IMR-90 (cell line): ENCODE measurements at regions not wholly inside any gene's neighbourhood (a gene's known extent, or its start where the extent isn't known, plus 50 kb on each side); places are given as distances from the start of the nearest gene placed in this dataset.
A peak's percentile ranks its signal among the peaks of the same experiment; 100 is the strongest.

ENCODE experiments used
- ATAC-seq: fragments of 200-7000 bp; cut with Tn5 transposase; 2 replicates; pipeline ENCODE4 v1.9.1; 2020; ENCODE audit warnings: low read depth, mild to moderate bottlenecking, moderate library complexity
- BruUV-seq: library from RNA; stranded (reverse); fragments of 400-500 nt; replicated peaks from 2 replicates; lab custom pipeline; 2021; lab: Mats Ljungman, UMichigan
- CTCF ChIA-PET: fragments of 300-600 bp; formaldehyde crosslinking; extraction: SDS; loops from one replicate; lab custom pipeline; 2021; ENCODE audit warnings: antibody characterized with exemption; lab: Yijun Ruan, JAX
- POLR2A ChIA-PET: fragments of 300-600 bp; sonication (Branson Sonifier 250); formaldehyde crosslinking; loops from one replicate; lab custom pipeline; 2022; ENCODE audit warnings: antibody characterized with exemption; ENCODE audit not compliant: unreplicated experiment; lab: Charles Lee
- DNase-seq: peaks from one replicate; pipeline ENCODE4 v3.0.0; 2013
- H2AFZ ChIP-seq: replicated peaks from 2 replicates; pipeline ENCODE3; 2013; ENCODE audit warnings: low read length, mild to moderate bottlenecking; ENCODE audit not compliant: poor library complexity
- H2AK5ac ChIP-seq: 2 replicates; pipeline ENCODE4 v1.6.1; 2013; ENCODE audit warnings: low read depth, low read length, inconsistent platforms
- H2AK9ac ChIP-seq: replicated peaks from 2 replicates; pipeline ENCODE3; 2013; ENCODE audit warnings: mild to moderate bottlenecking, low read depth, low read length, moderate library complexity; ENCODE audit not compliant: poor library complexity
- H2BK120ac ChIP-seq: 2 replicates; pipeline ENCODE4 v1.6.1; 2013; ENCODE audit warnings: low read depth, low read length, inconsistent platforms
- H2BK15ac ChIP-seq: 3 replicates; pipeline ENCODE4 v1.6.1; 2013; ENCODE audit warnings: low read depth, low read length, inconsistent platforms
- H2BK20ac ChIP-seq: 2 replicates; pipeline ENCODE4 v1.6.1; 2013; ENCODE audit warnings: low read depth, mild to moderate bottlenecking, inconsistent platforms, low read length, moderate library complexity
- H2BK5ac ChIP-seq: 2 replicates; pipeline ENCODE4 v1.6.1; 2013; ENCODE audit warnings: mild to moderate bottlenecking, low read depth, low read length, inconsistent platforms; ENCODE audit not compliant: poor library complexity, severe bottlenecking
- H3K14ac ChIP-seq: replicated peaks from 2 replicates; pipeline ENCODE4 v1.6.1; 2013; ENCODE audit warnings: low read depth, low read length, inconsistent platforms
- H3K18ac ChIP-seq: 2 replicates; pipeline ENCODE4 v1.6.1; 2013; ENCODE audit warnings: low read depth, low read length, control low read depth
- H3K23ac ChIP-seq: 2 replicates; pipeline ENCODE4 v1.6.1; 2013; ENCODE audit warnings: low read depth, low read length, inconsistent platforms
- H3K27ac ChIP-seq: 2 replicates; pipeline ENCODE4 v1.5.1; 2013; ENCODE audit warnings: mild to moderate bottlenecking, control low read depth, low read length; ENCODE audit not compliant: insufficient read depth
- H3K27me3 ChIP-seq: 2 replicates; pipeline ENCODE4 v1.6.1; 2013; ENCODE audit warnings: low read length; ENCODE audit not compliant: control insufficient read depth, insufficient read depth
- H3K36me3 ChIP-seq: 2 replicates; pipeline ENCODE4 v1.6.1; 2013; ENCODE audit warnings: low read length, mixed read lengths; ENCODE audit not compliant: control insufficient read depth, insufficient read depth
- H3K4ac ChIP-seq: 2 replicates; pipeline ENCODE4 v1.6.1; 2013; ENCODE audit warnings: low read depth, low read length, inconsistent platforms
- H3K4me1 ChIP-seq: 2 replicates; pipeline ENCODE4 v1.6.1; 2013; ENCODE audit warnings: low read length, mixed read lengths; ENCODE audit not compliant: control insufficient read depth, insufficient read depth
- H3K4me2 ChIP-seq: 2 replicates; pipeline ENCODE4 v1.6.1; 2013; ENCODE audit warnings: low read depth, mild to moderate bottlenecking, control low read depth, low read length, moderate library complexity
- H3K4me3 ChIP-seq: 2 replicates; pipeline ENCODE4 v1.5.1; 2013; ENCODE audit warnings: low read depth, mild to moderate bottlenecking, control low read depth, low read length, moderate library complexity; ENCODE audit not compliant: insufficient read depth
- H3K56ac ChIP-seq: 2 replicates; pipeline ENCODE4 v1.6.1; 2013; ENCODE audit warnings: low read length, inconsistent platforms; ENCODE audit not compliant: insufficient read depth; ENCODE audit errors: extremely low read depth
- H3K79me1 ChIP-seq, 2 experiments: 2 replicates each; pipeline ENCODE4 v1.6.1; 2013; ENCODE audit warnings: low read length in 2 of 2, inconsistent platforms in 1 of 2, low read depth in 1 of 2
- H3K9ac ChIP-seq: 2 replicates; pipeline ENCODE4 v1.6.1; 2013; ENCODE audit warnings: low read depth, low read length, control low read depth
- H3K9me1 ChIP-seq: 2 replicates; pipeline ENCODE4 v1.6.1; 2013; ENCODE audit warnings: low read length, inconsistent platforms; ENCODE audit not compliant: insufficient read depth
- H3K9me3 ChIP-seq: 2 replicates; pipeline ENCODE4 v1.6.1; 2013; ENCODE audit warnings: low read length; ENCODE audit not compliant: control insufficient read depth, insufficient read depth
- H4K20me1 ChIP-seq: 2 replicates; pipeline ENCODE4 v1.6.1; 2013; ENCODE audit warnings: low read length, inconsistent platforms; ENCODE audit not compliant: insufficient read depth
- H4K5ac ChIP-seq: 2 replicates; pipeline ENCODE4 v1.6.1; 2013; ENCODE audit warnings: mild to moderate bottlenecking, low read depth, low read length, control low read depth
- H4K8ac ChIP-seq, 2 experiments: 2 replicates each; pipeline ENCODE4 v1.6.1; 2013; ENCODE audit warnings: low read depth in 2 of 2, low read length in 2 of 2, control low read depth in 1 of 2, inconsistent platforms in 1 of 2
- H4K91ac ChIP-seq: 2 replicates; pipeline ENCODE4 v1.6.1; 2013; ENCODE audit warnings: low read depth, low read length, inconsistent platforms; ENCODE audit not compliant: insufficient read depth
- BHLHE40 ChIP-seq: fragments of 150-350 bp; IDR thresholded peaks from 2 replicates; pipeline ENCODE4 v1.6.1; 2016; ENCODE audit warnings: mild to moderate bottlenecking, low read depth, low read length
- CEBPB ChIP-seq: IDR thresholded peaks from 2 replicates; pipeline ENCODE4 v1.6.1; 2012; ENCODE audit warnings: low read depth, low read length, improper control_type of control experiment
- CHD1 ChIP-seq: IDR thresholded peaks from 2 replicates; pipeline ENCODE4 v1.6.1; 2012; ENCODE audit warnings: low read depth, low read length, improper control_type of control experiment
- FOS ChIP-seq: fragments of 150-350 bp; IDR thresholded peaks from 2 replicates; pipeline ENCODE4 v1.6.1; 2016; ENCODE audit warnings: low read depth, low read length
- MAFK ChIP-seq: IDR thresholded peaks from 2 replicates; pipeline ENCODE4 v1.6.1; 2012; ENCODE audit warnings: low read depth, low read length, improper control_type of control experiment
- MAZ ChIP-seq: IDR thresholded peaks from 2 replicates; pipeline ENCODE4 v1.6.1; 2012; ENCODE audit warnings: low read depth, mild to moderate bottlenecking, low read length, improper control_type of control experiment, moderate library complexity, borderline replicate concordance
- MXI1 ChIP-seq: IDR thresholded peaks from 2 replicates; pipeline ENCODE4 v1.6.1; 2012; ENCODE audit warnings: low read depth, mild to moderate bottlenecking, low read length, moderate library complexity, borderline replicate concordance
- NFE2L2 ChIP-seq: fragments of 150-350 bp; IDR thresholded peaks from 2 replicates; pipeline ENCODE4 v1.6.1; 2016; ENCODE audit warnings: low read depth, mild to moderate bottlenecking, low read length
- POLR2A ChIP-seq: IDR thresholded peaks from 2 replicates; pipeline ENCODE4 v1.6.1; 2012; ENCODE audit warnings: mild to moderate bottlenecking, low read depth, low read length
- RAD21 ChIP-seq: IDR thresholded peaks from 2 replicates; pipeline ENCODE4 v1.6.1; 2012; ENCODE audit warnings: low read length, improper control_type of control experiment
- RFX5 ChIP-seq: IDR thresholded peaks from 2 replicates; pipeline ENCODE4 v1.8.0; 2012; ENCODE audit warnings: low read depth, mild to moderate bottlenecking, low read length, moderate library complexity
- SMC3 ChIP-seq: fragments of 150-350 bp; IDR thresholded peaks from 2 replicates; pipeline ENCODE4 v1.6.1; 2016; ENCODE audit warnings: low read depth, mild to moderate bottlenecking, antibody characterized with exemption, low read length, moderate library complexity
- WGBS, 2 experiments: methylation state at CpG; one replicate each; pipeline versions ENCODE4 v1.1.5 to v1.1.7; 2013; ENCODE audit warnings: missing lambda C conversion rate in 2 of 2; ENCODE audit not compliant: insufficient read length in 1 of 2; ENCODE audit errors: extremely low coverage in 2 of 2; 5-methylcytosine and 5-hydroxymethylcytosine counted together
- dilution Hi-C: fragments of 300-500 bp; cut with HindIII; formaldehyde crosslinking; loops from one replicate; pipeline ENCODE4 v1.14.3; 2018; ENCODE audit warnings: low sequenced_read_pairs; ENCODE audit not compliant: unreplicated experiment
- in situ Hi-C: fragments of 300-500 bp; cut with MboI; formaldehyde crosslinking; loops from 3 replicates; pipeline ENCODE4 v1.14.3; 2019; ENCODE audit warnings: low sequenced_read_pairs, inconsistent platforms, mixed read lengths
- intact Hi-C: fragments of 100-400 bp; cut with micrococcal nuclease; formaldehyde crosslinking; loops from 2 replicates; pipeline ENCODE4 v1.10.0; 2022
- TF ChIP-seq, protein P1 (sequence below): conservative IDR thresholded peaks from 2 replicates; pipeline ENCODE4 v1.5.1; 2012; ENCODE audit warnings: mild to moderate bottlenecking, low read depth, low read length, improper control_type of control experiment
- TF ChIP-seq, protein P2 (sequence below): fragments of 150-350 bp; IDR thresholded peaks from 2 replicates; pipeline ENCODE4 v1.6.1; 2017; ENCODE audit warnings: mild to moderate bottlenecking, antibody characterized with exemption, low read length, low read depth

DNA sequence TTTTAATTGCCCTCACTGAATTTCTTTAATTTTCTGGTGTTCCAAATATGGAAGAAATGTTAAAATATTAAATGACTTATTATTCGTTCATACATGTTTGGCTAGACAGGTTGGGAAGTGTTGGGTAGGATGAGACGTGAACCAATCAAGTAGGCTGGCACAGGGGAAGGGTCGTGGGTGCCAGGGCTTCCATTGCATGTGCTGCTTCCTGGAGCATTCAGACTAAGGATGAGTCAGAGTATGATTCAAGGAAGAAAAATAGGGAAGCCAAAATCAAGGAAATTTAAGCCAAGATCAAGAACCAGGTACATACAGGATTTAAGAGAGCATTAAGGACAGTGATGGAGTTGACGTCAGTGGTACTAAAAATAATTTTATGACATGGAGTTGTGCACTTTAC is 2068.0 kb downstream of the MAT2B start:
- Histone ChIP-seq H3K9ac (no peak overlapping the region), H2BK15ac (no peak overlapping the region), H3K4ac (no peak overlapping the region), H2BK120ac (no peak overlapping the region), H3K4me3 (no peak overlapping the region), H2BK20ac (no peak overlapping the region), H4K20me1 (no peaks in the 10 kb centered on the region), H2AK5ac (no peak overlapping the region), H3K4me1 (no peaks in the 10 kb centered on the region), H3K14ac (no peak overlapping the region), H4K5ac (no peak overlapping the region), H3K36me3 (no peaks in the 10 kb centered on the region), H3K79me1 (no peaks in the 10 kb centered on the region), H4K91ac (no peak overlapping the region), H2BK5ac (no peak overlapping the region), H3K9me3 (no peaks in the 10 kb centered on the region), H3K4me2 (no peak overlapping the region), H2AFZ (no peak overlapping the region), H3K9me1 (no peaks in the 10 kb centered on the region), H2AK9ac (no peak overlapping the region), H3K56ac (no peak overlapping the region), H4K8ac (no peak overlapping the region), H3K27me3 (no peaks in the 10 kb centered on the region), H3K27ac (no peak overlapping the region), H3K18ac (no peak overlapping the region), H3K23ac (no peak overlapping the region)
- ATAC-seq (no peak), DNase-seq (peak; percentile 0)
- dilution Hi-C loops (no loop called here), intact Hi-C loops (no loop called here), in situ Hi-C loops (no loop called here)
- ChIA-PET CTCF (no interaction called here), POLR2A (no interaction called here)
- TF ChIP-seq POLR2A, result no peak
- TF ChIP-seq, protein P1, sequence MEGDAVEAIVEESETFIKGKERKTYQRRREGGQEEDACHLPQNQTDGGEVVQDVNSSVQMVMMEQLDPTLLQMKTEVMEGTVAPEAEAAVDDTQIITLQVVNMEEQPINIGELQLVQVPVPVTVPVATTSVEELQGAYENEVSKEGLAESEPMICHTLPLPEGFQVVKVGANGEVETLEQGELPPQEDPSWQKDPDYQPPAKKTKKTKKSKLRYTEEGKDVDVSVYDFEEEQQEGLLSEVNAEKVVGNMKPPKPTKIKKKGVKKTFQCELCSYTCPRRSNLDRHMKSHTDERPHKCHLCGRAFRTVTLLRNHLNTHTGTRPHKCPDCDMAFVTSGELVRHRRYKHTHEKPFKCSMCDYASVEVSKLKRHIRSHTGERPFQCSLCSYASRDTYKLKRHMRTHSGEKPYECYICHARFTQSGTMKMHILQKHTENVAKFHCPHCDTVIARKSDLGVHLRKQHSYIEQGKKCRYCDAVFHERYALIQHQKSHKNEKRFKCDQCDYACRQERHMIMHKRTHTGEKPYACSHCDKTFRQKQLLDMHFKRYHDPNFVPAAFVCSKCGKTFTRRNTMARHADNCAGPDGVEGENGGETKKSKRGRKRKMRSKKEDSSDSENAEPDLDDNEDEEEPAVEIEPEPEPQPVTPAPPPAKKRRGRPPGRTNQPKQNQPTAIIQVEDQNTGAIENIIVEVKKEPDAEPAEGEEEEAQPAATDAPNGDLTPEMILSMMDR, result no peak
- TF ChIP-seq CEBPB, result no peak
- TF ChIP-seq NFE2L2, result no peak
- no peak for TF ChIP-seq MXI1
- TF ChIP-seq, protein P2, sequence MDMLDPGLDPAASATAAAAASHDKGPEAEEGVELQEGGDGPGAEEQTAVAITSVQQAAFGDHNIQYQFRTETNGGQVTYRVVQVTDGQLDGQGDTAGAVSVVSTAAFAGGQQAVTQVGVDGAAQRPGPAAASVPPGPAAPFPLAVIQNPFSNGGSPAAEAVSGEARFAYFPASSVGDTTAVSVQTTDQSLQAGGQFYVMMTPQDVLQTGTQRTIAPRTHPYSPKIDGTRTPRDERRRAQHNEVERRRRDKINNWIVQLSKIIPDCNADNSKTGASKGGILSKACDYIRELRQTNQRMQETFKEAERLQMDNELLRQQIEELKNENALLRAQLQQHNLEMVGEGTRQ, result no peak
- no peak for TF ChIP-seq RFX5
- TF ChIP-seq CHD1, result no peak
- TF ChIP-seq SMC3, result no peak
- no peak for TF ChIP-seq MAZ
- no peak for TF ChIP-seq MAFK
- no peak for TF ChIP-seq RAD21
- TF ChIP-seq BHLHE40, result no peak
- TF ChIP-seq FOS, result no peak
- WGBS, 2 experiments, result 40% methylated on average over 1 of the region's 4 CpGs; no CpG with 5 or more reads in 1 of the 2 experiments
- no TSS peak for BruUV-seq
